Transverse colon (tissue), 4 donors: ENCODE measurements at regions not wholly inside any gene's neighbourhood (a gene's known extent, or its start where the extent isn't known, plus 50 kb on each side); places are given as distances from the start of the nearest gene placed in this dataset.

Experiments used
- POLR2A ChIP-seq: fragments of 450-650 bp; IDR thresholded peaks from one replicate; pipeline ENCODE4 v1.6.1; 2016; ENCODE audit warnings: antibody characterized with exemption, mild to moderate bottlenecking, moderate library complexity
- POLR2AphosphoS5 ChIP-seq, 3 donors: sonication (generic); formaldehyde crosslinking; IDR thresholded peaks; one replicate each; pipeline ENCODE4 v1.6.1; 2016; ENCODE audit warnings: antibody characterized with exemption in 3 of 3
- TF ChIP-seq, protein P1 (sequence below), 5 experiments: fragments of 200-600 bp in 3 of 5; fragments of 450-650 bp in 2 of 5; sonication (generic) in 3 of 5; IDR thresholded peaks; 1 replicate in 2 of 5; 2 replicates in 3 of 5; pipeline ENCODE4 v1.5.1; 2016 to 2017; ENCODE audit warnings: antibody characterized with exemption in 5 of 5, inconsistent platforms in 3 of 5, mild to moderate bottlenecking in 2 of 5, moderate library complexity in 1 of 5

DNA sequence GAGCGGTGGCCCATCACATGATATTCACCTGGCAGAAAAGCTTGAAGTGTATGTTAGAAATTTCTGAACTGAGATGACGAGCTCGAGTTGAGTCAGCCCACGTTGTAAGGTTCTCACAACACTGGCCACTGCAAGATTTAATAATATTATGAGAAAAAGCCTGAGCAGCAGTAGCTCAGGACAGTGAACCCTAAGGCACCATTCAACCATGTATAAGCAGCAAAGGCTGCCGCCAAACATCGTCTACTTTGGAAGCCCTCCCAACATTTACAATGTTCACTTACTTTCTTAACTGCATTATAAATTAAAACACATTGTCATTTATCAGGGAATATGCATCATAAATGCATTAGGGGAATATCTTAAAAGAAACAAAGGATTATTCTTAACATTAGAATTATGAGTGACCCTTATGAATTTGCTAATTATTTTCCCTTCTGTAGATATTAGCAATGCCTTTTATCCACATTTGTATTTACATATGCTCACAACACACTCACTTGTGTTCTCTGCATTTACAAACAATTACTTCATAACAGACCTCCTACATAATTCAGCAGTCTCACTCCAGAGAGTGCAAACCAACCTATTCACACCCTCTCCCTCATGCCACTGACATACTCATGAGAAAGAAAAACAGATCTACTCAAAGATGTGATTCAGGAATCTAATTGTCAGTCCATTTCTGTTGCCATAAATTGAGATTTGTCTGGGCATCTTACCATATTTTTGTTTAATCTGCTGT is 57.7 kb upstream of the CARD18 start:
- TF ChIP-seq, protein P1, sequence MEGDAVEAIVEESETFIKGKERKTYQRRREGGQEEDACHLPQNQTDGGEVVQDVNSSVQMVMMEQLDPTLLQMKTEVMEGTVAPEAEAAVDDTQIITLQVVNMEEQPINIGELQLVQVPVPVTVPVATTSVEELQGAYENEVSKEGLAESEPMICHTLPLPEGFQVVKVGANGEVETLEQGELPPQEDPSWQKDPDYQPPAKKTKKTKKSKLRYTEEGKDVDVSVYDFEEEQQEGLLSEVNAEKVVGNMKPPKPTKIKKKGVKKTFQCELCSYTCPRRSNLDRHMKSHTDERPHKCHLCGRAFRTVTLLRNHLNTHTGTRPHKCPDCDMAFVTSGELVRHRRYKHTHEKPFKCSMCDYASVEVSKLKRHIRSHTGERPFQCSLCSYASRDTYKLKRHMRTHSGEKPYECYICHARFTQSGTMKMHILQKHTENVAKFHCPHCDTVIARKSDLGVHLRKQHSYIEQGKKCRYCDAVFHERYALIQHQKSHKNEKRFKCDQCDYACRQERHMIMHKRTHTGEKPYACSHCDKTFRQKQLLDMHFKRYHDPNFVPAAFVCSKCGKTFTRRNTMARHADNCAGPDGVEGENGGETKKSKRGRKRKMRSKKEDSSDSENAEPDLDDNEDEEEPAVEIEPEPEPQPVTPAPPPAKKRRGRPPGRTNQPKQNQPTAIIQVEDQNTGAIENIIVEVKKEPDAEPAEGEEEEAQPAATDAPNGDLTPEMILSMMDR (IDR thresholded peaks at IDR 0.05), result no peak
- TF ChIP-seq POLR2A, result no peak
- TF ChIP-seq POLR2AphosphoS5 (IDR thresholded peaks at IDR 0.05), result no peak
